ENCODE measurements at regions not wholly inside any gene's neighbourhood (a gene's known extent, or its start where the extent isn't known, plus 50 kb on each side); places are given as distances from the start of the nearest gene placed in this dataset.
A peak's percentile ranks its signal among the peaks of the same experiment; 100 is the strongest.
"Not testable (repeated sequence)": the region's sequence is repeated elsewhere in the genome, so short reads cannot be mapped to it uniquely, and the experiment has no call there.

DNA sequence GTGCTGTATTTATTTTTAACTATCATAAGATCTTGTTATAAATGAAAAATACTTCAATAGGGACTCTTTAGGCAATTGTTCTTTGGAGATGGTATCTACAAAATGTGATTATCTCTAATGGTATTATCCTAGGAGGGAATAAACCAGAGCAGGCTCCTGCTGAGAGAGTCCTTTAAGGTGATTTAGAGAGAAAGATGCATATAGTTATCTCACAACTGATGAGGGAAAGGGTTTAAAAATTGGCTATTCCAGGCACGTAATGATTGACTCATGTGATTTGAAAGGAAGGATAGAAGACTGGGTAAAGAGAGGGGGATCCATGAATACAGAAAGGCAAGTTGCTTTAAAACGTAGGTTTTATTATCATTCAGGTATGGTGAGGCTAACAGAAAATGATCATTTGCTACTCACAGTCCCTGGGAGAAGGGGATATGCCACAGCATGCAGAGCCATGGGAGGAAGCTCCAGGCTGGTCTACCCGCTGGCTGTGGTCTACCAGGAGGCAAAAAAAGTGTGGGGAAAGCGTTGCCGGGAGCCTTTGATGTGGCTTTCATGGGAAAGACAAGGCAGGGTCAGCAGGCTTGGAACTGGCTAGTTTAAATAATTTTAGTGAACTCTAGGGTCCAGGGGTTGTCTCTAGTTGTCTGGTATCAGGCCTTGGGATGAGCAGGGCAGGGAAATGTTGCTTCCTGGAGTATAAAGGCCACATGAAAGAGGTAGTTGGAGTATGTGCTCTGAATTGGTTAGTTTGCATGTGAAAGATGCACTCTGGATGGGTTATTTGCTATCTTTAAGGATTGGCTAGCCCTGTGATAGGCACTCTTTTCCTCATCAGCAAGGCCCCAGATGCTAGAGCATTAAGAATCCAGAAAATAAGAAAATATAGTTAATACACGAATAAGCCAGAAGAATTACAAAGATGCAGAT, 798.4 kb upstream of the GRM7 start:
- ATAC-seq, result no peak
- intact Hi-C loops (cut with DNase I), result no loop called here
- no peak for DNase-seq (ENCODE audit: missing footprints)

- DNase-seq (ENCODE audit: missing footprints), result no peak
- intact Hi-C loops (cut with DNase I), result no loop called here
- no peak for ATAC-seq
These were observed 794.5 kb upstream of the GRM7 start for GRCh38 chr3:6066397-6066796.

- DNase-seq (ENCODE audit: missing footprints); ATAC-seq; intact Hi-C loops (cut with DNase I): not testable (repeated sequence)
These were observed 793.9 kb upstream of the GRM7 start for GRCh38 chr3:6066868-6067578.

DNA sequence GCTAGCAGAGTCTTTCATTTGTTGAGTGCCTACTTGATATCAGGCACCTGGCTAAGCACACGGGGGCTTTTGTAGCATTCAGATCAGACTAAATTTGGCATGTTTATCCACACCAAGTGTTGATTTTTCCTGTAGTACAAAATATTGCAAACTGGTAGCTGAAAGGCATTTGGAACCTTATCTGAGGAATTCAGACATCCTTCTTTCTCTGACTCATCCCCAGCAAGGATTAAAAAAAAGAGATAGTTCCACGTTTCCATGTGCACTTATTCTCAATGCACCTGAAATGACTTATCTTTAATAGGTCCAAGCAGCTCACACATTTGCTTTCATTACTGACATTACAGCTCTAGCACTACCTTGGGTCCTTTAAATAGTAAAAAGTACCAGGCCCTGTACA, 786.0 kb upstream of the GRM7 start:
- ATAC-seq (no peak), DNase-seq (ENCODE audit: missing footprints) (no peak)
- intact Hi-C loops (cut with DNase I), result no loop called here

GRCh38 chr3:6078436-6078835, 782.5 kb upstream of the GRM7 start:
- ATAC-seq (no peak), DNase-seq (ENCODE audit: missing footprints) (no peak)
- intact Hi-C loops (cut with DNase I), result no loop called here

DNA sequence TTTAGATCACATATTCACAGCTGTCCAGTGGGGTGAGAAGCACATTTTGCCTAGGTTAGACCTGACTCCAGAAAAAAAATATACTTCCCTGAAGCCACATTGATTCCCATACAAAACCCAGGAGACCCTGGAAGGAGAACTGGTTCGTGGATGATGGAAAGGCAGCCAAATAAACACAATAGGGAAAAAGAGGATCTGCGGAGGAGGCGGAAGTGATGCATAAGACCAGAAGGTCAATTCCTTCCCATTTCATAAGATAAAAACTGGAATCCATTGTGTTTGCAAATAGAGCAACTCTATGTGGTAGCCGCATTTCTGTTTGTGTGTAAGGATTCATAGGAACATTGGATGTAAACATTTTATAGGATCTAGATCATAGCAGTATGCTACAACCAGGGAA, 781.9 kb upstream of the GRM7 start:
- intact Hi-C loops (cut with DNase I), result no loop called here
- ATAC-seq (no peak), DNase-seq (ENCODE audit: missing footprints) (no peak)

DNA sequence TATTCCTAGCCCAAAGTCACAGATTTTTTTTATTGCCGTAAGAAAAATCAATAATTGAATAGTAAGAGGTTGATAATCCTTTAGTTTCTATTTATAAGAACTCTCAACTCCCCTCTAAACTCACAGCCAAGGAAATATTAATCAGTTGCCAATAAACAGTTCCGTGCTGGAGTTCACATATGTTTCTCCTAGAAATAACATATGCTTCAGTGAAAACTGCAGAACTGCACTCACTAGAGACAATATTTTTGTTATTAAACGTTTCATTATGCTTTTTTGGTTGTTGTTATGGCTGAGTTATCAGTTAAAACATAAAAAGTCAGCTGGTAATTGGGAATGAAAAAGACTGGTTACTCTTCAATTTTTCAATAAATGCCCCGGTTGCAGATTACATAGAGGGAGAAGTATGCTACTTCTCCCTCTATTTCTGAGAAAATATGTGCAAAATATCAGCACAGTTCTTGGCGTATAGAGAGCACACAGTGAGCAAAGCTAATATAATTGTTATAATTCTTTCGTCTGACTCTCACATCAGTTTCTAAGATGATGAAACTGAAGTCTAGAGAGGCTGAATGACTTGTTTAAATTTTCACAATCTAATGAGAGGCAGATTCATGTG, 781.2 kb upstream of the GRM7 start:
- DNase-seq (ENCODE audit: missing footprints), result no peak
- intact Hi-C loops (cut with DNase I), result no loop called here
- no peak for ATAC-seq

DNA sequence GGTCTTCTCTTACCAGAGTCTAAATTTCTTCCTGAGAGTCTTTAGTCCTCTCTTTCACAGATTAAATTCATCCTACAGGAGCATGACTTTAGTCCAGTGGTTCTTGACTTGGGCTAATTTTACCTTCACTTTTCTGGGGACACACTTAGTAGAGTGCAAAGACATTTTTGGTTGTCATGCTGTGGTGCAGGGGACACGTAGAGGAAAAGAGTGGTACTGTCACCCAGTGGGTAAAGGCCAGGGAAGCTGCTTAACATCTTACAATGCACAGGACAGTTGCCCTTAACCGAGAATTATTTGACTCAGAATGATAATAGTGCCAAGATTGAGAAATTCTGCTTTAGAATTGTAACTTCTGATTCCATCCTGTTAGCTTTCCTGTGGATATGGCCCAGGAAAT, 772.5 kb upstream of the GRM7 start:
- no peak for ATAC-seq
- no peak for DNase-seq (ENCODE audit: missing footprints)
- intact Hi-C loops (cut with DNase I), result no loop called here

- intact Hi-C loops (cut with DNase I), result no loop called here
- DNase-seq (ENCODE audit: missing footprints) (no peak), ATAC-seq (no peak)
These were observed 771.1 kb upstream of the GRM7 start for GRCh38 chr3:6089780-6090179.

GRCh38 chr3:6091262-6091661, 769.7 kb upstream of the GRM7 start:
- no peak for DNase-seq (ENCODE audit: missing footprints)
- ATAC-seq, result no peak
- intact Hi-C loops (cut with DNase I), result no loop called here

DNA sequence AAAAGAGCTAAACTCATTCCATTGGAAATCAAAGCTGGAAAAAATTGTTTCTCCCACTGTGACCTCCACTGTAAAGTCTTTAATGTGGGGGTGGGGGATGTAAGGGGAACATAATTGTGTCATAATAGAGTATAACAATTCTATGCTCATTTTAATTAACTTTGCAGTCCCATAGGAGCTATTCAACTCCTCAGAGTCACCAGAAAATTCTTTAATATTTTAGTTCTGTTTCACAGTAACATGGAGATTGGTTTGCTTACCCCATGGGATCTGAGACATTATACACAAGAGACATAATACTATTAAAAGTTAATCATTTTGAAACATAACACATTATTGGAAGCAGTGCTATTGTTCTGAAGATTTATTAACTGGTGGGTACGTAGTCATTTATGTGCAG, 765.9 kb upstream of the GRM7 start:
- intact Hi-C loops (cut with DNase I), result no loop called here

GRCh38 chr3:6097021-6097420, 763.9 kb upstream of the GRM7 start:
- intact Hi-C loops (cut with DNase I), result no loop called here
- DNase-seq (ENCODE audit: missing footprints) (no peak), ATAC-seq (no peak)

More for the DNA sequence above, 765.9 kb upstream of the GRM7 start:
- DNase-seq (ENCODE audit: missing footprints) (no peak), ATAC-seq (no peak)

DNA sequence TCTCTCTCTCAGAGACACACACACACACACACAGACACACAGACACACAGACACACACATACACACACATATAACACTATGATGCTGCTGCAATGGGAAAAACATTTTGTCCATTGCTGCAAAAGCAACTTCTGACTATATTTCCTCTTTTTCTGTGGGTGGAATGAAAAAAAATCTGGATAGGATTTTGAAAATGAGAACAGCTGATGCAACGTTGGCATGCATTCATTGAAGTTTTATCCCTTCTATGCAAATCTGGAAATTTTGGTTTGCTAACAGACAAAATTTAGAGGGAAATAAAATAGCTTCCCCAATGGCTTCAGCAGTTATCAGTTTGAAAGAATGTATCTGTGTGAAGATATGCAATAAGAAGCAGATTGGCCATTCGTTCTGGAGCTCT, 763.4 kb upstream of the GRM7 start:
- ATAC-seq (no peak), DNase-seq (ENCODE audit: missing footprints) (no peak)
- intact Hi-C loops (cut with DNase I), result no loop called here

- intact Hi-C loops (cut with DNase I), result no loop called here
- no peak for ATAC-seq
- no peak for DNase-seq (ENCODE audit: missing footprints)
These were observed 762.3 kb upstream of the GRM7 start for GRCh38 chr3:6098516-6099157.

DNA sequence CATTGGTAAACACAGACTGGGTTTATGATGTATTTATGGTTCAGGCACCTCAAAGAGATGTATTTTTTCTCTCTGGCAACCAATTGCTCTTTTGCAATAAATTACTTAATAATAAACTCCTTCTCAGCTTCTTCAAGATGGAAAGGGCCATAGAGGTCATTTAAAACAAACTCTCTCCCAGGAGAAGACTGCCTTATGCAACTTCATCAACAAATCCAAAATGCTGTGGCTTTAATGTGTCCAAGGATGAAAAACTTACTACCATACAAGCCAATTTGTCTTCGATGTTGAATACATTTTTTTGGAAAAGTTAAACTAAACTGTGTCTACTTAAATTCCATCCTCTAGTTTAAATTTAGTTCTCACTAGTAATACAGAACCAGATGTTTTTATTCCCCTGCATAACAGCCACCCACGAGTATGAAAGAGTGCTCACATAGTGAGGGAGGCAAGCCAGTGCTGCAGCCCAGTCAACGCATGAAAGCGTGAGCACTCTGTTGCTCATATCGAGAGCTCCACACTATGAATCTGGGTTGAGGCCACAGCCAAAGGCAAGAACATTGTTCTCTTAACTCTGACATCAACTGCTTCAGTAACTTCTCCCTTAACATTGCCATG, 761.3 kb upstream of the GRM7 start:
- intact Hi-C loops (cut with DNase I), result no loop called here
- ATAC-seq (peak; percentile 56), DNase-seq (ENCODE audit: missing footprints) (no peak)

GRCh38 chr3:6105187-6105586, 755.7 kb upstream of the GRM7 start:
- intact Hi-C loops (cut with DNase I), result no loop called here
- ATAC-seq, result no peak

DNA sequence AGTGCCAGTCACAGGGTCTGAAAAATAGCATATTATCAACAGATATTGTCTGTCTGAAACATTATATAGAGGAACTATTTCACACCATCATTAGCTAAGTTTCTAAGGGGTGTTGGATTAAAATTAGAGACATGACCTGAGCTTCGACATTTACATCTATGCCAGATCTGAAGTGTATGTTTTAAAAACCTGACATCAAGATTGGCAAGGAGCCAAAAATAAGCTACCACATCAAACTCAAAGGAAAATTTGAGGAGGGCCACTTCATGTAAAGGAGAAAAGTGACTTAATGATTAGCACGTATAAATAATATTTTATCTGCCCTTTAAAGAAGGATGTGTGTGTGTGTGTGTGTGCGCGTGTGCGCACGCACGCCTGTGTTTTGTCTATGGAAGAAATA, 752.0 kb upstream of the GRM7 start:
- intact Hi-C loops (cut with DNase I), result no loop called here
- DNase-seq (ENCODE audit: missing footprints), result peak; percentile 43
- no peak for ATAC-seq

More at GRCh38 chr3:6105187-6105586, 755.7 kb upstream of the GRM7 start:
- DNase-seq (ENCODE audit: missing footprints), result no peak

- ATAC-seq (no peak), DNase-seq (ENCODE audit: missing footprints) (no peak)
- intact Hi-C loops (cut with DNase I), result no loop called here
These were observed 750.5 kb upstream of the GRM7 start for GRCh38 chr3:6110451-6110850.

DNA sequence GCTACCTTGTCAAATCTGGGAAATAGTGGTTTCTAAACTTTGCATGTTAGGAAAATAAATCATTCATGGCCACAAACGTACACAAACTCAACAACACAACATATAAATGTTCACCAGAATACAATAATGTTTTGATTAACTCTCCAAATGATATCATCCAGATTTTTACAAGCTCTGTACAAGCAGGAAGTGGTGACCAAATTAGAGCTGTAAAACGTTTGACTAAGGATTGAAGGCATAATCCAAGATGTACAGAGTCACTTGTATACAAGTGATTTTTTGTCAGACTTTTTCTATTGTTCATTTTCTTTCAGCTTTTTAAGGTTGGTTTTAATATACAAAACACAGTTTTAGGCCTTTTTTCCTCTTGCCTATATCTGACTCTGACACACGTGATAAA, 748.4 kb upstream of the GRM7 start:
- intact Hi-C loops (cut with DNase I), result no loop called here
- ATAC-seq (no peak), DNase-seq (ENCODE audit: missing footprints) (no peak)

Measured in Right ventricle myocardium inferior (tissue), 1 donor.